Testis (tissue), 2 donors: ENCODE measurements at regions not wholly inside any gene's neighbourhood (a gene's known extent, or its start where the extent isn't known, plus 50 kb on each side); places are given as distances from the start of the nearest gene placed in this dataset.

Experiments used
- DNase-seq: peaks from one replicate; pipeline ENCODE4 v3.0.0-alpha.2; 2019
- H3K27ac ChIP-seq, 2 donors: fragments of 200-600 bp; sonication (generic); one replicate each; pipeline ENCODE4 v1.5.1; 2019
- H3K27me3 ChIP-seq: fragments of 200-600 bp; sonication (generic); one replicate; pipeline ENCODE4 v1.5.1; 2019
- H3K36me3 ChIP-seq: fragments of 200-600 bp; sonication (generic); one replicate; pipeline ENCODE4 v1.5.1; 2017; ENCODE audit warnings: low read depth; ENCODE audit errors: missing control alignments
- H3K4me1 ChIP-seq: fragments of 200-600 bp; sonication (generic); one replicate; pipeline ENCODE4 v1.5.1; 2019
- H3K4me3 ChIP-seq, 2 donors: fragments of 200-600 bp; sonication (generic); one replicate each; pipeline ENCODE4 v1.5.1; 2017 to 2019
- H3K9me3 ChIP-seq: fragments of 200-600 bp; sonication (generic); one replicate; pipeline ENCODE4 v1.5.1; 2017
- POLR2A ChIP-seq: fragments of 450-650 bp; IDR thresholded peaks from one replicate; pipeline ENCODE4 v1.6.1; 2017; ENCODE audit warnings: antibody characterized with exemption, mild to moderate bottlenecking, moderate library complexity
- WGBS, 2 donors: methylation state at CpG; one replicate each; pipeline ENCODE4 v1.1.5; 2018; 5-methylcytosine and 5-hydroxymethylcytosine counted together
- intact Hi-C: fragments of 100-400 bp; cut with DNase I; formaldehyde crosslinking; loops from one replicate; pipeline ENCODE4 v1.15.1; 2023; ENCODE audit warnings: low total_unique reads
- TF ChIP-seq, protein P1 (sequence below), 3 experiments: fragments of 450-650 bp in 2 of 3; fragments of 200-600 bp in 1 of 3; sonication (generic) in 1 of 3; IDR thresholded peaks; one replicate each; pipeline ENCODE4 v1.5.1; 2016 to 2019; ENCODE audit warnings: antibody characterized with exemption in 3 of 3, mild to moderate bottlenecking in 2 of 3, moderate library complexity in 1 of 3

DNA sequence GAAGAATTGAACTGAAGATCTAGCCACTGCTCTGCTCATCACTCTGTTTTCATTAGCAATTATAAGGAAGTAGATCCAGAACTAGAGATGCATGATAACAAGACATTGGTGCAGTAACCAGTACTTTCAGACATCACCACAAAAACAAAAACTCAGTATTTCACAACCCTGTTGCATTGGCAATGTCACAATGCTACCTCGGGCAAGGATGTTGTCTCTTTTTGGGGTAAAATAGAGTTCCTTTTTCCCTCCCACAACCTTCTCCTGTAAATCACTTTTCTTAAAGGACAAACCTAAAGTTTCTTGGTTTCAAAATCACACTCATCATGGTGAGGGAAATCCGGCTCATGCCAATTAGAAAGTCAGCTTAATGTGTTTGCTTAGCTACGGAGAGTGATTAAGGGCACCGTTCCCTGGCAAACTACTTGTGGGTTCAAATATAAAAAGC lies 420.1 kb upstream of the MEF2C start:
- DNase-seq: no peak
- H3K4me3 ChIP-seq: no peak overlapping the region
- no peak overlapping the region for H3K27ac ChIP-seq
- no peaks in the 10 kb centered on the region for H3K27me3 ChIP-seq
- TF ChIP-seq POLR2A: no peak
- TF ChIP-seq, protein P1, sequence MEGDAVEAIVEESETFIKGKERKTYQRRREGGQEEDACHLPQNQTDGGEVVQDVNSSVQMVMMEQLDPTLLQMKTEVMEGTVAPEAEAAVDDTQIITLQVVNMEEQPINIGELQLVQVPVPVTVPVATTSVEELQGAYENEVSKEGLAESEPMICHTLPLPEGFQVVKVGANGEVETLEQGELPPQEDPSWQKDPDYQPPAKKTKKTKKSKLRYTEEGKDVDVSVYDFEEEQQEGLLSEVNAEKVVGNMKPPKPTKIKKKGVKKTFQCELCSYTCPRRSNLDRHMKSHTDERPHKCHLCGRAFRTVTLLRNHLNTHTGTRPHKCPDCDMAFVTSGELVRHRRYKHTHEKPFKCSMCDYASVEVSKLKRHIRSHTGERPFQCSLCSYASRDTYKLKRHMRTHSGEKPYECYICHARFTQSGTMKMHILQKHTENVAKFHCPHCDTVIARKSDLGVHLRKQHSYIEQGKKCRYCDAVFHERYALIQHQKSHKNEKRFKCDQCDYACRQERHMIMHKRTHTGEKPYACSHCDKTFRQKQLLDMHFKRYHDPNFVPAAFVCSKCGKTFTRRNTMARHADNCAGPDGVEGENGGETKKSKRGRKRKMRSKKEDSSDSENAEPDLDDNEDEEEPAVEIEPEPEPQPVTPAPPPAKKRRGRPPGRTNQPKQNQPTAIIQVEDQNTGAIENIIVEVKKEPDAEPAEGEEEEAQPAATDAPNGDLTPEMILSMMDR (IDR thresholded peaks at IDR 0.05): no peak
- intact Hi-C loops: no loop called here
- H3K4me1 ChIP-seq: no peaks in the 10 kb centered on the region
- no peaks in the 10 kb centered on the region for H3K9me3 ChIP-seq
- no peaks in the 10 kb centered on the region for H3K36me3 ChIP-seq
- 78 to 88% methylated on average over 4 of the region's 4 CpGs for WGBS, 2 donors

DNA sequence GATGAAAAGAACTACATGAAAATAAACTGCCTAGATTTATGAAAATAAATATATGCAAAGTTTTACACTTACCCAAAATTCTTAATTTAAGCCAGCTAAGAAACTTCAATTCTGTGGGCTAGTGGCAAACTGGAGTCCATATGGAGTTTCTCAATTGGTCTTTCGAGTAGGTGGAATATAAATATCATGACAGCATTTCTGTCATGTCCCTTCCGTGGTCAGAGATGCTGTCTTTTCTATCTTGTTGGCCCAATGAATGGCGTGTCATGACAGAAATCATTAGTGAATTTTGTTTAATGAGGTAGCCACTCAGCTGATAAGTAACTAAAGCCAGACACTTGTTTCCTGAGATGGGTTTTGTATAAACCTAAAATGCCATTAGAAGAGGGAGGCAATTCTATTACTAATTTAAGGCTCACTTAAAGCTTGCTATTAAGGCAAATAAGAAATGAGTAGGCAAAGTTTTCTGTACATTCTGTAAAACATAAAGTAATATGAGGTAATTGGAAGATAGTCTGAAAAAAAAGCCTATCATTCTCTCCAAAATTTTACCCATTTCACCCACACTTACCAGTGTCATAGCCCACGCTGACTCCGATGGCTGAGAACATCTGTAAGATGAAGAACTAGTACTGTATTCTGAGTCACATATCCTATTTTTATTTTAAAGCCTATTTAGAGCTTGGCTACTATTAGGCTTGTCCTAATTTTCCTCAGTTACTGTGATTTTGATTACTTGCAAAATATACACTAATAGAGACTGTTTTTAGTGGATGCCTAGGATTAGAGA lies 419.3 kb upstream of the MEF2C start:
- no peaks in the 10 kb centered on the region for H3K27me3 ChIP-seq
- 89 to 94% methylated on average over 5 of the region's 5 CpGs for WGBS, 2 donors
- intact Hi-C loops: no loop called here
- H3K36me3 ChIP-seq: no peaks in the 10 kb centered on the region
- no peak for DNase-seq
- H3K9me3 ChIP-seq: no peaks in the 10 kb centered on the region
- no peaks in the 10 kb centered on the region for H3K4me1 ChIP-seq
- H3K27ac ChIP-seq: no peak overlapping the region
- no peak overlapping the region for H3K4me3 ChIP-seq
- no peak for TF ChIP-seq POLR2A
- TF ChIP-seq, protein P1 (IDR thresholded peaks at IDR 0.05): no peak

DNA sequence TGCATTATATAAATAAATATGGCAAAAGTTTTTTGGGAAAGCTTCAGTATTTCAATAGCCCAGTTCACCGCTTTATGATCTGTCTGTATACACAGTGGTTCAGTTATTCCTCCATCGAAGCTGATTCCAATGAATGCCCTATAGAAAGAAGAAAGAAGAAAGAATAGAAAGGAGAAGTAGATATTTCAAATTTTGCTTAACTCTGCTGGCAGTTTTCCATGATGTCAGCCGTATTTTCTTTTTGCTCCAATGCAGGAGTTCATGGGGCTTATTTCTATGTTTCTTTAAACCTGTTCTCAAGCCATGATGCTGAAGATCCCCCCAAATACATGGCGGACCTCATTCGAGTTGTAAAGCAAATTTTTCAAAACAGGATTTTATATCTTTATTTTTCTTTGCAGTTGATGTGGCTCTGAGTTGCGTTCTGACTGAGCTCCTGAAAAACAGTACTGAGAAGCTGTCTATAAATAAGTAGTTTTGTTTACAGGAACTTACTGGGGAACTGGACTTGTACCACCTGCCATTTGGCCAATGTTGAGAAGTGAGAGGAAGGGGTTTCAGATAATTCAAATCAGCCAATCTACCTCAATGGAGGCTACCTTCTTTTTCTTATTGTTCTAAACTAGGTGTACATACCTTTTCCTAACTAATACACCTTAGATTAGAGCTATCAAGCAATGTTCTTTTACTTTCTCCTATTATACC lies 418.5 kb upstream of the MEF2C start:
- no peaks in the 10 kb centered on the region for H3K27me3 ChIP-seq
- TF ChIP-seq, protein P1 (IDR thresholded peaks at IDR 0.05): no peak
- no peak for TF ChIP-seq POLR2A
- no peak overlapping the region for H3K27ac ChIP-seq
- no peaks in the 10 kb centered on the region for H3K36me3 ChIP-seq
- no peaks in the 10 kb centered on the region for H3K9me3 ChIP-seq
- WGBS, 2 donors: 92 to 94% methylated on average over 6 of the region's 6 CpGs
- no peak for DNase-seq
- intact Hi-C loops: no loop called here
- no peak overlapping the region for H3K4me3 ChIP-seq
- no peaks in the 10 kb centered on the region for H3K4me1 ChIP-seq

DNA sequence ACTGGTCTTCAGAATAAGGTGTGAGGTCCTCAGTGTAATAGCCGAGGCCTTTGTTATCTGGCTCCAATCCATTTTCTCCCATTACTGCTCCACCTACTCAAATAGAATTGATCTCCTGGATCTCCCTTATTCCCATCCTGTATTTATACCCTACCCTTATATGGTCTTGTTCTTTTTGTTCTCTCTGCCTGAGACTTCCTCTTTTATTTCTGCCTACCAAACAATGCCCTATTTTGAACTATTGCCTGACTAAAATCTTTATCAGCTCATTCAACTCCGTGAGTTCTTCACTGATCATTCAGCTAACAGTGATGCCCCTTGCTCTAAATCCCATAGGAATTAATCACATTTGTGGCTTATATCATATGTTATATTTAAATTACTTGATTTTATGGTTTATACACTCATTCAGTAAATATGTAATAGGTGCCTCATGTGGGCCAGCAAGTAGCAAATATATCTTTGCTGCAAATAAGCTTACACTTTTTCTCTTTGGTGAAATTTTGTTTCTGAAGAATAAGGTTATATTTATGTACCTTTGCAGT lies 417.5 kb upstream of the MEF2C start:
- WGBS, 2 donors: 85 to 96% methylated on average over 2 of the region's 2 CpGs
- no peaks in the 10 kb centered on the region for H3K9me3 ChIP-seq

More for the DNA sequence above, 417.5 kb upstream of the MEF2C start:
- Histone ChIP-seq H3K27me3 (no peaks in the 10 kb centered on the region), H3K4me1 (no peaks in the 10 kb centered on the region), H3K36me3 (no peaks in the 10 kb centered on the region), H3K4me3 (no peak overlapping the region), H3K27ac (no peak overlapping the region)
- TF ChIP-seq, protein P1 (IDR thresholded peaks at IDR 0.05): no peak
- no peak for TF ChIP-seq POLR2A
- DNase-seq: no peak
- intact Hi-C loops: no loop called here
